Sigmoid colon (tissue), 6 donors: ENCODE measurements at regions not wholly inside any gene's neighbourhood (a gene's known extent, or its start where the extent isn't known, plus 50 kb on each side); places are given as distances from the start of the nearest gene placed in this dataset.

ENCODE experiments used
- DNase-seq: peaks from one replicate; pipeline ENCODE4 v3.0.0-alpha.2; 2019
- H3K27ac ChIP-seq, 4 donors: fragments of 200-600 bp; sonication (generic); one replicate each; pipeline ENCODE4 v1.5.1; 2016 to 2019; ENCODE audit warnings: mild to moderate bottlenecking in 1 of 4
- H3K27me3 ChIP-seq, 3 donors: fragments of 200-600 bp; sonication (generic); one replicate each; pipeline ENCODE4 v1.5.1; 2019; ENCODE audit warnings: mild to moderate bottlenecking in 1 of 3
- H3K36me3 ChIP-seq, 4 donors: fragments of 200-600 bp; sonication (generic); one replicate each; pipeline ENCODE4 v1.5.1; 2016 to 2019
- H3K4me1 ChIP-seq, 4 donors: fragments of 200-600 bp; sonication (generic); one replicate each; pipeline ENCODE4 v1.5.1; 2017 to 2019
- H3K4me3 ChIP-seq, 4 donors: fragments of 200-600 bp; sonication (generic); one replicate each; pipeline ENCODE4 v1.5.1; 2017 to 2019; ENCODE audit warnings: mild to moderate bottlenecking in 2 of 4, moderate library complexity in 1 of 4
- H3K9me3 ChIP-seq, 4 donors: fragments of 200-600 bp in 3 of 4; sonication (generic) in 3 of 4; one replicate each; pipeline versions ENCODE4 v1.5.1 to v1.6.1; 2013 to 2019
- CTCF ChIP-seq, 4 experiments: fragments of 450-650 bp in 3 of 4; fragments of 200-600 bp in 1 of 4; IDR thresholded peaks; one replicate each; pipeline ENCODE4 v1.5.1; 2016 to 2019; ENCODE audit warnings: antibody characterized with exemption in 4 of 4, mild to moderate bottlenecking in 3 of 4, moderate library complexity in 2 of 4
- EP300 ChIP-seq, 4 donors: sonication (generic); formaldehyde crosslinking; IDR thresholded peaks; one replicate each; pipeline ENCODE4 v1.6.1; 2017; ENCODE audit warnings: antibody characterized with exemption in 4 of 4
- POLR2A ChIP-seq, 2 donors: fragments of 450-650 bp; IDR thresholded peaks; one replicate each; pipeline ENCODE4 v1.6.1; 2016; ENCODE audit warnings: antibody characterized with exemption in 2 of 2, mild to moderate bottlenecking in 2 of 2, moderate library complexity in 2 of 2
- POLR2AphosphoS5 ChIP-seq, 4 donors: sonication (generic); formaldehyde crosslinking; IDR thresholded peaks; one replicate each; pipeline ENCODE4 v1.6.1; 2017; ENCODE audit warnings: antibody characterized with exemption in 4 of 4
- WGBS, 2 donors: extraction: QIAGEN DNeasy Blood & Tissue Kit; methylation state at CpG; one replicate each; pipeline ENCODE4 v1.1.7; 2013; 5-methylcytosine and 5-hydroxymethylcytosine counted together
- intact Hi-C: fragments of 100-400 bp; cut with DNase I; formaldehyde crosslinking; loops from one replicate; pipeline ENCODE4 v1.15.1; 2023
- donor health status: healthy with polysubstance abuse.
- donor health status: healthy.

- no peaks in the 10 kb centered on the region for H3K36me3 ChIP-seq
- WGBS, 2 donors, result 78 to 84% methylated on average over 5 of the region's 5 CpGs
- TF ChIP-seq POLR2AphosphoS5 (IDR thresholded peaks at IDR 0.05), result no peak
- TF ChIP-seq EP300 (IDR thresholded peaks at IDR 0.05), result no peak
- no peak for TF ChIP-seq CTCF (IDR thresholded peaks at IDR 0.05)
- H3K27ac ChIP-seq, result no peak overlapping the region
- intact Hi-C loops, result no loop called here
- no peaks in the 10 kb centered on the region for H3K4me1 ChIP-seq
- no peak overlapping the region for H3K4me3 ChIP-seq
- no peak for DNase-seq
- H3K9me3 ChIP-seq, result no peaks in the 10 kb centered on the region
- no peaks in the 10 kb centered on the region for H3K27me3 ChIP-seq
These were observed 309.6 kb downstream of the UACA start for GRCh38 chr15:70453766-70454165.

GRCh38 chr15:70453238-70453637, 310.1 kb downstream of the UACA start:
- 25 to 66% methylated on average over 6 of the region's 6 CpGs for WGBS, 2 donors
- Histone ChIP-seq H3K4me1 (peaks cover 0 to 2% (median 0%) of the 10 kb centered on the region in 4 donors), H3K27me3 (no peaks in the 10 kb centered on the region), H3K4me3 (no peak overlapping the region), H3K27ac (no peak overlapping the region), H3K36me3 (no peaks in the 10 kb centered on the region), H3K9me3 (no peaks in the 10 kb centered on the region)
- TF ChIP-seq POLR2A (IDR thresholded peaks at IDR 0.05) (no peak), CTCF (IDR thresholded peaks at IDR 0.05) (no peak), EP300 (IDR thresholded peaks at IDR 0.05) (no peak), POLR2AphosphoS5 (IDR thresholded peaks at IDR 0.05) (no peak)
- intact Hi-C loops, result no loop called here
- no peak for DNase-seq

- Histone ChIP-seq H3K36me3 (no peaks in the 10 kb centered on the region), H3K4me1 (peaks cover 0 to 10% (median 5%) of the 10 kb centered on the region in 4 donors), H3K27me3 (no peaks in the 10 kb centered on the region), H3K27ac (no peak overlapping the region), H3K4me3 (no peak overlapping the region), H3K9me3 (no peaks in the 10 kb centered on the region)
- intact Hi-C loops, result no loop called here
- TF ChIP-seq POLR2A (IDR thresholded peaks at IDR 0.05) (no peak), POLR2AphosphoS5 (IDR thresholded peaks at IDR 0.05) (no peak), EP300 (IDR thresholded peaks at IDR 0.05) (no peak), CTCF (IDR thresholded peaks at IDR 0.05) (no peak)
- 30 to 49% methylated on average over 26 of the region's 26 CpGs for WGBS, 2 donors
- no peak for DNase-seq
These were observed 311.3 kb downstream of the UACA start for GRCh38 chr15:70451821-70452653.

- Histone ChIP-seq H3K27me3 (no peaks in the 10 kb centered on the region), H3K36me3 (no peaks in the 10 kb centered on the region), H3K27ac (no peak overlapping the region), H3K4me1 (peaks cover 0 to 12% (median 5%) of the 10 kb centered on the region in 4 donors), H3K4me3 (no peak overlapping the region), H3K9me3 (no peaks in the 10 kb centered on the region)
- WGBS, 2 donors, result 82 to 92% methylated on average over 3 of the region's 3 CpGs
- no peak for DNase-seq
- TF ChIP-seq POLR2A (IDR thresholded peaks at IDR 0.05), result no peak
- TF ChIP-seq CTCF (IDR thresholded peaks at IDR 0.05), result no peak
- TF ChIP-seq POLR2AphosphoS5 (IDR thresholded peaks at IDR 0.05), result no peak
- TF ChIP-seq EP300 (IDR thresholded peaks at IDR 0.05), result no peak
- intact Hi-C loops, result no loop called here
These were observed 313.3 kb downstream of the UACA start for GRCh38 chr15:70450142-70450443.
